Smooth muscle cell (in vitro differentiated cells): ENCODE measurements at regions not wholly inside any gene's neighbourhood (a gene's known extent, or its start where the extent isn't known, plus 50 kb on each side); places are given as distances from the start of the nearest gene placed in this dataset.

Source experiments
- DNase-seq: peaks from one replicate; lab custom pipeline; 2025; ENCODE audit not compliant: unreplicated experiment; lab: John Stamatoyannopoulos, UW
- H2AFZ ChIP-seq: fragments of 200-600 bp; sonication (generic); 2 replicates; pipeline ENCODE4 v1.6.0; 2016; ENCODE audit warnings: antibody characterized with exemption, low read depth, mild to moderate bottlenecking
- H3F3A ChIP-seq: fragments of 200-600 bp; sonication (generic); 2 replicates; pipeline ENCODE4 v1.6.0; 2017; ENCODE audit warnings: antibody characterized with exemption, low read depth
- H3K27ac ChIP-seq: fragments of 200-600 bp; sonication (generic); 2 replicates; pipeline ENCODE4 v1.5.1; 2016; ENCODE audit warnings: low read depth, mild to moderate bottlenecking
- H3K27me3 ChIP-seq: fragments of 200-600 bp; sonication (generic); 2 replicates; pipeline ENCODE4 v1.6.1; 2016; ENCODE audit warnings: low read depth, mild to moderate bottlenecking
- H3K36me3 ChIP-seq: fragments of 200-600 bp; sonication (generic); 2 replicates; pipeline ENCODE4 v1.5.1; 2016; ENCODE audit warnings: low read depth
- H3K4me1 ChIP-seq: fragments of 200-600 bp; sonication (generic); 2 replicates; pipeline ENCODE4 v1.5.1; 2016; ENCODE audit warnings: low read depth
- H3K4me2 ChIP-seq: fragments of 200-600 bp; sonication (generic); 2 replicates; pipeline ENCODE4 v1.6.0; 2016; ENCODE audit warnings: mild to moderate bottlenecking
- H3K4me3 ChIP-seq: fragments of 200-600 bp; sonication (generic); 2 replicates; pipeline ENCODE4 v1.5.1; 2016; ENCODE audit warnings: mild to moderate bottlenecking
- H3K79me2 ChIP-seq: fragments of 200-600 bp; sonication (generic); 2 replicates; pipeline ENCODE4 v1.6.0; 2016; ENCODE audit warnings: low read depth, mild to moderate bottlenecking
- H3K9ac ChIP-seq: fragments of 200-600 bp; sonication (generic); 2 replicates; pipeline ENCODE4 v1.6.0; 2016; ENCODE audit warnings: low read depth
- H3K9me3 ChIP-seq: fragments of 200-600 bp; sonication (generic); replicated peaks from 2 replicates; pipeline ENCODE4 v1.5.1; 2016; ENCODE audit warnings: low read depth
- H4K20me1 ChIP-seq: fragments of 200-600 bp; sonication (generic); 2 replicates; pipeline ENCODE4 v1.6.0; 2016; ENCODE audit warnings: low read depth
- CTCF ChIP-seq: fragments of 200-600 bp; sonication (generic); IDR thresholded peaks from 2 replicates; pipeline ENCODE4 v1.5.1; 2017; ENCODE audit warnings: borderline replicate concordance, mild to moderate bottlenecking, antibody characterized with exemption; ENCODE audit not compliant: insufficient read depth, poor library complexity, severe bottlenecking
- WGBS: methylation state at CpG from one replicate; pipeline ENCODE4 v1.1.7; 2016; ENCODE audit warnings: low lambda C conversion rate; 5-methylcytosine and 5-hydroxymethylcytosine counted together

- Histone ChIP-seq H3K4me2 (no peak overlapping the region), H3K9ac (no peak overlapping the region), H3K9me3 (no peaks in the 10 kb centered on the region), H3K36me3 (no peaks in the 10 kb centered on the region), H4K20me1 (no peaks in the 10 kb centered on the region), H3K27ac (no peak overlapping the region), H2AFZ (no peak overlapping the region), H3K27me3 (no peaks in the 10 kb centered on the region), H3K79me2 (no peaks in the 10 kb centered on the region), H3F3A (no peaks in the 10 kb centered on the region), H3K4me1 (peaks cover 3% of the 10 kb centered on the region), H3K4me3 (no peak overlapping the region)
- DNase-seq = no peak
- 96% methylated on average over 11 of the region's 11 CpGs for WGBS
- TF ChIP-seq CTCF = no peak
Measured at GRCh38 chr15:70253461-70254156, 155.9 kb upstream of the TLE3 start.

- H3K4me3 ChIP-seq = no peak overlapping the region
- H3F3A ChIP-seq = no peaks in the 10 kb centered on the region
- H3K27me3 ChIP-seq = no peaks in the 10 kb centered on the region
- no peak for DNase-seq
- H3K36me3 ChIP-seq = no peaks in the 10 kb centered on the region
- no peak overlapping the region for H3K27ac ChIP-seq
- no peaks in the 10 kb centered on the region for H3K9me3 ChIP-seq
- H3K79me2 ChIP-seq = no peaks in the 10 kb centered on the region
- 91% methylated on average over 7 of the region's 7 CpGs for WGBS
- no peak for TF ChIP-seq CTCF
- H4K20me1 ChIP-seq = no peaks in the 10 kb centered on the region
- H2AFZ ChIP-seq = no peak overlapping the region
- peaks cover 10% of the 10 kb centered on the region for H3K4me1 ChIP-seq
- no peak overlapping the region for H3K9ac ChIP-seq
- H3K4me2 ChIP-seq = no peak overlapping the region
Measured at GRCh38 chr15:70252951-70253320, 155.2 kb upstream of the TLE3 start.

DNA sequence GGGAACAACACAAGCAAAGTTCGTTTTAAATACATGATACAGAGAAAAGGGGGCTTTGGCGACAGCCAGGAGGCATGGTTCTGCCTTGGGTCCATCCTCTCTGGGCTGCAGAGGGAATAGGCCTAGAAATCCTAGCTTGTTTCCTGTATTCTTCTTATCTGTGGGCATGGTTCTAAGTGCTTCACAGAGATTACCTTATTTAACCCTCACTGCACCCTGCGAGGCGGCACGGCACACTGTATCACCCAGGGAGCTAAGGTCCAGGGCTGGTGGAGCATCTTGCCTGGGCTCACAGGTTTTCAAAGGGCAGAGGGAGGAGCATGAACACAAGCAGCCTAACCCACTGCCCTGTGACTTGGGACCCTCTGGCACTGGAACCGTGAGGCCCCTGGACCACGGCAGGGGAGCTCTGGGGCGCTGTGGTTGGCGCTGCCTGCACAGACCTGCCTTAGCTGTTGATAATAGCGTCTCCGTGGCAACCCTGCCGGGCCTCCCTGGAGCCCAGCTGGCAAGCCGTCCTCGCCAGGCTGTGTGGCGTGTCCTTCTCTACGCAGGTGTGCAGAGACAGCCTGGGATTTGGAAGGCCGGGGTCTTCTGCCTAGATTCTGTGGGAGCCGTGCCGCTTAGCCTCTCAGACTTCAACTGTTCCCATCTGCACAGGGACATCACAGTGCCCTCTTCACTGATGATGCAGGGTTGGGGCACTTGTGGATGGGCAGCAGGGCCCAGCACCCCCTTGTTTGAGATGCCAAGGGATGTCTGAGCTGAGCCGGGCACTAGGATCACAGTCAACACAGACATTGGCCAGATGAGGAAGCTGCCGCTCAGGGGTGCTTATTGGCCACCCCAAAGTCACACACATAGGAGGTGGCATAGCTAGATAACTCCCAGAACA lies 154.6 kb upstream of the TLE3 start:
- Histone ChIP-seq H3F3A (no peaks in the 10 kb centered on the region), H3K4me1 (peaks cover 12% of the 10 kb centered on the region), H2AFZ (no peak overlapping the region), H3K79me2 (no peaks in the 10 kb centered on the region), H3K27me3 (no peaks in the 10 kb centered on the region), H4K20me1 (no peaks in the 10 kb centered on the region), H3K9ac (no peak overlapping the region), H3K4me3 (no peak overlapping the region), H3K36me3 (no peaks in the 10 kb centered on the region), H3K9me3 (no peaks in the 10 kb centered on the region), H3K4me2 (no peak overlapping the region), H3K27ac (no peak overlapping the region)
- TF ChIP-seq CTCF = no peak
- WGBS = 95% methylated on average over 21 of the region's 21 CpGs
- DNase-seq = no peak
